GM18951 (cell line): ENCODE measurements at regions not wholly inside any gene's neighbourhood (a gene's known extent, or its start where the extent isn't known, plus 50 kb on each side); places are given as distances from the start of the nearest gene placed in this dataset.
"Not testable (repeated sequence)": the region's sequence is repeated elsewhere in the genome, so short reads cannot be mapped to it uniquely, and the experiment has no call there.

Experiments
- POLR2A ChIP-seq: IDR thresholded peaks from 4 replicates; pipeline ENCODE4 v1.6.1; 2011; ENCODE audit warnings: mild to moderate bottlenecking; ENCODE audit not compliant: insufficient read length, insufficient read depth; ENCODE audit errors: extremely low read depth
- in situ Hi-C: fragments of 300-500 bp; cut with MboI; formaldehyde crosslinking; loops from one replicate; pipeline ENCODE4 v1.12.0; 2022; ENCODE audit warnings: low sequenced_read_pairs, mixed read lengths, inconsistent platforms; ENCODE audit not compliant: unreplicated experiment

DNA sequence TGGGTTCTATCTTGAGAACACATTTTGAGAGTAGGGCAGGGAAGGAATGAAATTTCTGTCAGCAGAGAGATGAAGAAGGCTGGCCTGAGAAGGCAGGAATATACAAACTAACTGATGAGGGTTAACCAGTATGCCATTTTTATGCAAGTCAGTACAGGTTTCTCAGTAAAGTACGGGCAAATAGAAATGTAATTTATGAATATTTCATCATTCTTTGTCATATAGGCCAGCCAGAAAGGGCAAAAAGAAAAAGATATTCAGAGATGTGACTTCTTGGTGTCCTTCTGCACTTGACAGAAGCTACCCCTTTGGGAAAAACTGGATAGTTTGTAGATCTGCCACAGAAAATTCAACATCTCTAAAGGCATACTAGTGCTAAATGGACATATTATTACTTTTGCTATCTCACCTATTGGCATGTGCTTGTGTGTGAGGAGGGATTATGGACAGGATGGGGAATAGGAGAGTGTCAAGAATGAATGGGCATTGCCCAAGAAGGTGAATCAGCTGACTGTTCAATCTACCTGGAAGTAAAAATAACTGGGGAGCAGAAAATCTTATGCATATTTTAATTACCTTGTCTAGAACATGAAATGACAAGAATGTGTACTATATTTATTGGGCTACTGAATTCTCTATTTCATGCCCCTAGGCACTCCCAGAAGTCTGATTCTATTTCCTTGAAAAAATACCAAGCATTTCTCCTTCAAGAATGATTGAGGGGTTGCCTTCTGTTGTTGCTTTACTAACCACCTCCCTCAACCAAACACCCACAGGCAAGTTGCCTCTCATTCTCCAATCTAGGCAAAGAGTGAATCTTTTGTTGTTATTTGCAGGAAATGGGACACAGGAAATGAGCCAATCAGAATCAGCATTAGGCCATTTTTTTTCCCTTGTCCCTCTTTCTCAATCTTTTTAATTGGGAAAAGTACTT is 175.1 kb upstream of the SLC38A2 start:
- TF ChIP-seq POLR2A: no peak
- in situ Hi-C loops: no loop called here

DNA sequence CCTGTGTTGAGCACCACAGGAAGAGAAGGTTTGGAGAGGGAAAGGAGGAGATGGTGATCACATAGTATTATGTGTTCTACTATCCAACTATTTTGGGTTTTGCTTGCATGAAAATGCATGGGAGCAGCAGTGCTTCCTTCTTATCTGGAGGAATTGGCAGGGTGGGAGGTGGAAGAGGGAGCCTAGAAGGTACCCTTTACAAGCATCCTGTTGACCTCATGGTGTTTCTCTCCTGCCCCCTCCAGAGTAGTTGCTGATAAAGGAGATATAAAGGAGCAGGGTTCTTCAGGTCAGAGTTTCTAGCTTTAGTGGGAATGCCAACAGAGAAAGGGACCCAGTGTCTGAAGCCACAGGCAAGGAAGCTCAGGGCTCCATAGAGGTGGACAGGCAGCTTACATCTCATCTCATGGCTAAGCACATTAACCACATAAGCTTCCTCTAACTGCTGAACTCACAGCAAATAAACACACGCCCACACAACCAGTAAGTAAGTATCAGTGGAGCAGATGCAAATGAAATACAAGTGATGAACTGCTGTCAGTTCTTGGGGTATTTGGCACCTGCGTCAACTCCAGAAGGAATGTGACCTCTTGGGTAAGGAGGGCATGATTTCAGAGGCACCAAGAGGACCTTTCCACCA is 174.2 kb upstream of the SLC38A2 start:
- no peak for TF ChIP-seq POLR2A
- in situ Hi-C loops: no loop called here

DNA sequence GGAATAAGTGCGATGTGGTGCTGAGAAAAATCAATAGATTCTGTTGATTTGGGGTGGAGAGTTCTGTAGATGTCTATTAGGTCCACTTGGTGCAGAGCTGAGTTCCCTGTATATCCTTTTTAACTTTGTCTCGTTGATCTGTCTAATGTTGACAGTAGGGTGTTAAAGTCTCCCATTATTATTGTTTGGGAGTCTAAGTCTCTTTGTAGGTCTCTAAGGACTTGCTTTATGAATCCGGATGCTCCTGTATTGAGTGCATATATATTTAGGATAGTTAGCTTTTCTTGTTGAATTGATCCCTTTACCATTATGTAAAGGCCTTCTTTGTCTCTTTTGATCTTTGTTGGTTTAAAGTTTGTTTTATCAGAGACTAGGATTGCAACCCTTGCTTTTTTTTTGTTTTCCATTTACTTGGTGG is 170.8 kb upstream of the SLC38A2 start:
- in situ Hi-C loops: not testable (repeated sequence)

DNA sequence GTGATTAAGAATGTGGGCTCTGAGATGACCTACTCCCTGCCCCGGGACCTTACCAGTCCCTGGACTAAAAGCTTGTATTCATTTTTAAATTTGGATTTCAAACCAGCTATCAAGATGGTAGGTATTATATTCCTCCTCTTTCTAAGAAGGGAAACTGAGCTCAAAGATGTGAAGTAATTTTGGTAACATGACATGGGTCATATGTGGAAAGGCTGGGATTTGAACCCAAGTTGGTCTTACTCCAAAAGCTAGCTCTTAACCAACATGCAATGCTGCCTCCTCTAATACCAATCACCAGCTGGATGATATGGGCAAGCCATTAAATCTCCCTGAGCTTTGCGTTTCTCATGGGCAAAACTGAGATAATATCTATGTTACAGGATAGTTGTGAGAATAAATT is 166.4 kb upstream of the SLC38A2 start:
- TF ChIP-seq POLR2A: no peak
- in situ Hi-C loops: no loop called here

DNA sequence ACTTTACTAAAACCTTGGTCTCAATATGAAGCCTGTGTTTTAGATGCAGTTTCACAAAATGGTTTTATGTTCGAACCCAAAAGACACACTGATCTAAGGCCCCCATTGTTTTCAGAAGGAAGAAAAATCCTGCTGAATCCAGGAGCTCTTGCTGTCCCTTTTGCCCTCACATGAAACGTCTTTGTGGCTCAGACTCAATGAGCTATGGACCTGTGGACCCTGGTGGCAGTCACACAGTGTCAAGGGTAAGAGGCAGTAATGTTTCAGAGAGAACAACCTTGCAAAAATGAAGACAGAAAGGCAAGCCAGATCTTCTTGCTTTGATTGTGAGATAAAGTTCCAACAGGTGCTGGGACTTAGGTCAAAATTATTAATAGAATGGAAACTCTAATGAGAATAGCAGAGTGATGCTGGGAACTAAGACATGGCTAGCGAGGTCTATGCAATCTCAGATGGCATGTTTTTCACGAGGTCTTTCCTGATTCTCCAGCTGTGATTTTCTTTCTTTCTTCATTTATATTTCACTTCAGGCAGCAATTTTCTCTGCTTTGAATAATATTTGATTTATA is 164.9 kb upstream of the SLC38A2 start:
- in situ Hi-C loops: no loop called here
- TF ChIP-seq POLR2A: no peak

DNA sequence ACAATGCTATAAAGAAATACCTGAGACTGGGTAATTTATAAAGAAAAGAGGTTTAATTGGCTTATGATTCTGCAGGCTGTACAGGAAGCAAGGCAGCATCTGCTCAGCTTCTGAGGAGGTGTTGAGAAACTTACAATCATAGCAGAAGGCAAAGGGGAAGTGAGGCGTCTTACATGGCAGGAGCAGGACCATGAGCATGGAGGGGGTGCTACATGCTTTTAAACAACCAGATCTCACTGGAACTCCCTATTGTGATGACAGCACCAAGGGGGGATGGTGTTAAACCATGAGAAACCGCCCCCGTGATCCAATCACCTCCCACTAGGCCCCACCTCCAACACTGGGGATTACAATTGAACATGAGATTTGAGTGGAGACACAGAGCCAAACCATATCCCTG is 163.7 kb upstream of the SLC38A2 start:
- in situ Hi-C loops: not testable (repeated sequence)

DNA sequence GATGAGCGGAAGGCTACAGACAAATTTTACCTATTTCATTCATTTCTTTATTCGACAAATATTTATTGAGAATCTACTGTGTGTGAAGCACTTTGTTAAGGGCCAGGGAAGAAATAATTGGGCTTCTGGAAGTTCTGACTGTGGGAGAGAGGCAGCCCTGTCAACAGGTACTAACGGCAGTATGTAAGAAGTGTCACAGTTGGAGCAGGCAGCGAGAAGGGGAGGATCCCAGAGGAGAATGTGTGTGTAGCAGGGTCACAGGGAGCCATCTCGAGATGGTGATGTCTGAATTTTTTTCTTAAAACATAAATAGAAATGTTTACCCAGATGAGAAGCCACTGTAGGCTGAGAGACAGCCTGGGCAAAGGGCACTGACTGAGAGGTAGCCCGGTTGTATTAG is 163.3 kb upstream of the SLC38A2 start:
- in situ Hi-C loops: no loop called here
- no peak for TF ChIP-seq POLR2A

DNA sequence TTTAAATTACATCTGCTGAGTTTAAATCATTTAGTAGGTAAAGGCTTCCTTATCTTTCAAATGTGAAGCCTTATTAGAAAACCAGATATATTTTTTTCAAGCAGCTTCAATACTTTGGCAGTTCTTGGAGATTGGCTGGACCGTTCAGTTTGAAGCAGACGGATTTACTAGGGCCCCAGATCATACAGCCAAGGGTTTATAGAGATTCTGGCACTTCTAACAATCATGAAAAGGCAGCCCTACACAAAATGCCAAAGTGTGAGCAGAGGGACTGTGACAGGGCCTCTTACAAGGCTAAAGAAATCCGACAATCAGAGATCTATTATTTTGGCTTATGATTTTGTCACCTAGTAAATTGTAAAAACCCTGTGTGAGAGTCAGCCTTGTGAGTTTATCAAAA is 162.8 kb upstream of the SLC38A2 start:
- in situ Hi-C loops: no loop called here
- no peak for TF ChIP-seq POLR2A

DNA sequence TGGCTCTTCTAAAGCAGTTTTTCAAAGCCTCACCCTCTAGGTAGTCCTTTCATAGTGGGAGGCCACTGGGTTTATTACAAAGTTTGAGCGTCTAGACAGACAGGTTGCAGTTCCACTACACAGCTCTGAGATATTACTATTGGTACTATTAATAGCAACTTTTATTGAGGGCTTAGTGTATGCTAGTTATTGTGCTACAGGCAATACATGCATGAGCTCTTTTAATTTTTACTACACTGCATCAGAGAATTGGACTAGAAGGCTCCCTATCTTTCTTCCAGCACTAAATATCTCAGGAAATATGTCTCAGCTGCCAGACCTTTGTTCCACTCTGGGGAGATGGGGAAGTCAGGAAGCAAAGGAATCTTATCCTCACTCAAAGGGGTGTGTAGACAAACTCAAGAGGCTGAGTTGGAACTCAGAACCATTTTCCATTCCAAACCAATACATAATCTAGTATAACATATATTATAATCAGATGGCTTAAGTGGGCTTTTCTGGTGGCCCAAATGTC is 161.8 kb upstream of the SLC38A2 start:
- in situ Hi-C loops: no loop called here
- TF ChIP-seq POLR2A: no peak

DNA sequence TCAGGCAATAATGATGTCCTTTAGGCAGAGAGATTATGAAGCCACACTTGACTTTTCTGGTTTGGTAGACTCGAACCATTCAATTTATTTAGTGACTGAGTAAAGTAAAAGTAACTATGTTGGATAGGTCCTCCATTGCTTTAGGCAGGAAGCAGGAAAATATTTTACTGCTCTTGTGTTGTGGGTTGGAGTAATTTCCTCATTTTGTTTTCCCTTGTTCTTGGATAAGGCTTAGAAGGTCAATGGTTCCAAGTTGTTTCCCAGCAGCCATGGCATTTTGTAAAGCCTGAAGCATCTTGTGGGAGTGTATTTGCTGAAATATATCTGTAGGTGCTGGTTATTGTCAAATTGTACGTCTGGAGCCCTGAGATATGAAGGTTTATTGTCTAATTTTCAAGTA is 161.2 kb upstream of the SLC38A2 start:
- TF ChIP-seq POLR2A: no peak
- in situ Hi-C loops: no loop called here

DNA sequence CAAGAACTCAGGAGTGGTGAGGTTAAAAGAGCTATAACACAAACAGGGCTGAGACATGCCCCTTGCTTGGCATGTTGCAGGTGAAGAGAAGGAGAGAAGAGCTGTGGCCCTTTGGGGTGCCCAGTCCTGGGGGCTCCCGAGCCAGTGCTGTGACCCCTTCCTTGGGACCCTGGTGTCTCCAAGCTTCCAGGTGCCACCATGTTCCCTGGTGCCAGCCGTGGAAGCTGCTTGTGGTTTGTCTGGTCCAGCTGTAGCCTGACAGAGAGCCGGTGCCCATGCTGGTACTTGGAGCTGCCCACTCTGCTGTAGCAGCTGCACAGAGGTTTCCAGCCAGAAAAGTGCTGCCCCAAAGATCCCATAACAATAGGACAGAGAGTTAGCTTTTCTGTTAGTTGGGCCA is 159.2 kb upstream of the SLC38A2 start:
- in situ Hi-C loops: no loop called here
- no peak for TF ChIP-seq POLR2A

DNA sequence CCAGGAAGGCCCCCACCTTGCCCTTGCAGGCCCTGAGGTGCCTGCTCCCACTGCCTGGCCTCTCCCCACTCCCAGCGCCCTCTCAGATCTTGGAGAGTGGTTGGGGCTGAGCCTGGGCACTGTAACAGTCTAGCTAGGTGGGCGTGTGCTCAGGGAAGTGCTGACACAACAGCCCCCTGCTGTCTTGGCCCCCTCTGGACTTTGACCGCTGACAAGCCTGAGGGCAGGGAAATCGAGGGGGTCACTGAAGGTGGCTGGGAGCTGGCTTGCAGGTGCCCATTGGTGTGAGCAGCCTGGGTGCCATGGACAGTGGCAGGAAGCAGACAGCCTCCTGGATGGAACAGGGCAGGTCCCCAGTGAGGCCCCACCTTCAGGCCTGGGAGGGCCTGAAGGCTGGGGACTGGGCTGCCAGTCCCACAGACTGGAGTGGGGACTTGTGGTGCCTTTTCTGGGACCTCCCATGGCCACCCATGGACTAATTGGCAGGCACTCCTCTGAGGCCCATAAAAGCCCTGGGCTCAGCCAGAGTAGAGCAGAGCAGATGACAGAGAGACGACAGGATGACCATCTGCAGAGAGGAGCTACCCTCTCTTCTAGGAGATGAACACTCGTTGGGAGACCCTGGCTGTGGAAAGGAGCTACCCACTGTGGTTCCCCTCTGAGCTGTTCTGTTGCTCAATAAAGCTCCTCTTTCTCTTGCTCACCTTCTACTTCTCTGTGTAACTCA is 158.6 kb upstream of the SLC38A2 start:
- in situ Hi-C loops: no loop called here
- TF ChIP-seq POLR2A: no peak

DNA sequence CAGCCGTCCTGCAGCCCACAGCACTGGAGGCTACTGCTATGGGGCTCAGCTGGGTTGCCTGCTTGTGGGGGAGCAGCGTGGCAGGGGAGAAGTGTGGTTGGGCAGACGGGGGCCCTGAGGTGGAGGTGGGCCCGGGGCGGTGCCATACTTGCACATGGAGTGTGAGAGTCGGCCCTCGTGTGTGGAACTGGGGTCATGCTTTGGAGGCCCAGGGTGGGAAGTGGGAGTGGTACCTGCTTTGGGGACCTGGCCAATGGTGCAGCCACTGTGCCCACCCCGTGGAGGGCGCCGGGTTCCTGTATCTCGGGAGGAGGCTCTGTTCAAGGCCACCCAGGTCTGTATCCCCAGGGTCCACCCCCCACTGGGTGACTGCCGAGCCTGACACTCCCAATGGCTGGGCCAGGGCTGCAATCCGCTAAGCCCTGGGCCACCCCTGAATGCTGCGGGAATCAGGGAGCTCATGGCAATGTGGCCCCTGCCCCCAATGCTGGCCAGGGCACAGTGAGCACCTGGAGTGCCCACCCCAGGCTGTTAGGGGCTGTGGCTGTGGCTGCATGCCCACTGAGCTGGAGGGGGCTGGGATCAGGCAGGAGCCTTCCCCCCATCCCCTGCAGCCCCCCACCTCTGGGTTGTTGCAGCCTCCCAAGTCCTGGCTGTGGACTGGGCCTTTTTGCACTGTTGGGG is 157.9 kb upstream of the SLC38A2 start:
- TF ChIP-seq POLR2A: no peak
- in situ Hi-C loops: no loop called here
